ENCODE measurements at regions not wholly inside any gene's neighbourhood (a gene's known extent, or its start where the extent isn't known, plus 50 kb on each side); places are given as distances from the start of the nearest gene placed in this dataset.
"Not testable (repeated sequence)": the region's sequence is repeated elsewhere in the genome, so short reads cannot be mapped to it uniquely, and the experiment has no call there.

GRCh38 chr1:101364370-101365120, 127.7 kb downstream of the S1PR1 start:
- DNase-seq (ENCODE audit: extremely low read depth in 1 of 11, low read depth in 9 of 11, low spot score in 4 of 11): no peak

DNA sequence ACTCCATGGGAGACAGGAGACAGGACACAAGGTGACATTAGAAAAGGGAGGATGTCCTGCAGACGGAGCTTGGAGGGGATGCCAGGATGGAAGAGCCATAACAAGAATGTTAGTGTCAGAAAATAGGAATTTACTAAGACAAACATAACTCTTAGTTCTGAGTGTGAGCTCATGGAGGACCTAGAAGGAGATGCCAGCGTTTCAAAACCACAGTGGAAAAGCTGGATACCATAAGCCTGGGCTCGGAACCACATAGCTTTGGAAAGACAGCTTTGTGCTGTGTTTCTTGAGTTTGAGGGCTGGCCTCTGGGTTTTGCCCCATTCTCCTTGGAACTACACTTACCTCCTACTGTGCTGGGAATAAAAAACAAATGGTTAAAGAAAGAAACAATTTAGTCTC, 128.4 kb downstream of the S1PR1 start:
- DNase-seq (ENCODE audit: extremely low read depth in 1 of 11, low read depth in 9 of 11, low spot score in 4 of 11): no peak

DNA sequence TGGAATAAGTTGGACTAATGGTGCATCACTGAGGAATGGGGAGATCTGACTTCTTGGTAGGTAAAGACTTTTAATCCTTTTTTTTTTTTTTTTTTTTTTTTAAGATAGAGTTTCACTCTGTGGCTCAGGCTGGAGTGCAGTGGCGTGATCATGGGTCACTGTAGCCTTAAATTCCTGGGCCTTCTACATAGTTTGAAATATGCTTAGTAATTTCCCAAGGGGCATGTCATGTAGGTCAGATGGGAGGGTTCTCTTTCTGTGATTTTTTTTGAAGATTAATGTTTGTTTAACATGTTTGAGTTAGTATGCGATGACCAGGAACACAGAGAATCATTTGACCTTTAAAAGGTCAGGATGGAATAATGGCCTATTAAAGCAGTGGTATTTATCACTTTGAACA, 129.1 kb downstream of the S1PR1 start:
- DNase-seq (ENCODE audit: extremely low read depth in 1 of 11, low read depth in 9 of 11, low spot score in 4 of 11): no peak

DNA sequence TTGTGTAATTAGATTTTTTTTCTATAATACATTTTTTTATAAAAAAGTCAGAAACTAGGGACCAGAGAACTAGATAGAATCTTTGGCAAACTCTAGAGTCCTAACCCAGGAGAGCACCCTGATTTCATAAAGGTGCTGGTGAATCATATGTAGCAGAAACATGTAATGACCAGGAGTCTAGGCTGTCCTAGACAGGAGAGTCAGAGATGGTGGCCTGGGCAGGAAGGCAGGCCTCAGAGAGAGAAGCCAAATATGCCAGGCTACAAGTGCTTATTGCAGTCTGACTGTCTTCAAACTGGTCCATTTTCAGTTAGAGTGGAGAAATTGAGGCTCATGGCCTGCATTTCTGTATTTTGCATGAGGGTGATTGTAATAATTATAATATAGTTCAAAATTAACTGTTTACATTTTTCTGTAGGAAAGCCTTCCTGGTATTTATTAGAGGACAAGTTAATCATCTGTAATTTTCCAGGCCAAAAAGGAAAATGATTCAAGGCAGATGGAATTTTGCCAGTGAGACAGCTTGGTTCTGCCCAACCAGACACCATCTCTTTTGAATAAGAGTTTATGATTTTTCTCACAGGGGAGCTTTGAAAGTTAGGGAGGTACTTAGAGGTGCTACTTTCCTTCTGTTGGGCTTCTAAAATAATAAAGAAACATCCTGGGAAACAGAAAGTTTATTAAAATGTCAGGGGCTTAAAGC, 129.8 kb downstream of the S1PR1 start:
- no peak for DNase-seq (ENCODE audit: extremely low read depth in 1 of 11, low read depth in 9 of 11, low spot score in 4 of 11)

DNA sequence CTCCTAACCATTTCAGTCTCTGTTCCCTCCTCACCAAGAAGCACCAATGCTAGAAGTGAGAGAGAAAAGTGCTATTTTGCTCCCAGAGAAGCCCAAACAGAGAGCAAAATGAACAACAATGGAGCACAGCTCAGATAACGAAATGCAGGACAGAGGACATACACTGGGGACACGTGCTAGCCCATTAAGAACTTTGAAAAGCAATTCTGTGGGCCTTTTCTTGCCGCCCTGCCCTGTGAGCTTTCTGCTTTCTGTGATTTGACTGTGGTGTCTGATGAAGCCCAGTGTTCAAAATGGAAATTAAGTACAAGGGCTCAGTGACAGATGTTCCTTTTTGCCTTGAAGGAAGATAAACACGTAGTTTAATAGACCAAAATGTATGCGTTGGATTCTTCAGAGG, 130.8 kb downstream of the S1PR1 start:
- no peak for DNase-seq (ENCODE audit: extremely low read depth in 1 of 11, low read depth in 9 of 11, low spot score in 4 of 11)

- no peak for DNase-seq (ENCODE audit: extremely low read depth in 1 of 11, low read depth in 9 of 11, low spot score in 4 of 11)
These were observed 133.7 kb downstream of the S1PR1 start for GRCh38 chr1:101370488-101370887.

DNA sequence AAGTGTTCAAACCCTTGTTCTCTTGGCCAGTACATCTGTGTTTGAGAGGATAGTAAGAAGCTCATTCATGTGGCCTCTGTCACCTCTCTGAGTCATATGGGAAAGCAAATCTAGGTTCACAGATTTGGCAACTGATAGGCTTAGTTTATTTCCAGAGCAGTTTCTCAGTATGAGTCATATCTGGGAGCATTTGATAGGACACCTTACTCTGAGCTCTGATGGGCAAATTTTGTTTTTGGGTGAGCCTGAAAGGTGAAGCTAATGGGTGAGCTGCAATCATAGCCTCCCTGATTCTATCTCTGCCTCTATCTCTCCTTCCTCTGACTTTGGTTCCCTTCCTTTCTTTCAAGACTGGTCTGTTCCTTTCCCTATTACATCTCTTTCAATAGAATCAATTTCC, 134.4 kb downstream of the S1PR1 start:
- DNase-seq (ENCODE audit: extremely low read depth in 1 of 11, low read depth in 9 of 11, low spot score in 4 of 11): no peak

- DNase-seq (ENCODE audit: extremely low read depth in 1 of 11, low read depth in 9 of 11, low spot score in 4 of 11): no peak
These were observed 136.8 kb downstream of the S1PR1 start for GRCh38 chr1:101373570-101373969.

GRCh38 chr1:101375448-101375847, 138.6 kb downstream of the S1PR1 start:
- DNase-seq (ENCODE audit: extremely low read depth in 1 of 11, low read depth in 9 of 11, low spot score in 4 of 11): not testable (repeated sequence)

DNA sequence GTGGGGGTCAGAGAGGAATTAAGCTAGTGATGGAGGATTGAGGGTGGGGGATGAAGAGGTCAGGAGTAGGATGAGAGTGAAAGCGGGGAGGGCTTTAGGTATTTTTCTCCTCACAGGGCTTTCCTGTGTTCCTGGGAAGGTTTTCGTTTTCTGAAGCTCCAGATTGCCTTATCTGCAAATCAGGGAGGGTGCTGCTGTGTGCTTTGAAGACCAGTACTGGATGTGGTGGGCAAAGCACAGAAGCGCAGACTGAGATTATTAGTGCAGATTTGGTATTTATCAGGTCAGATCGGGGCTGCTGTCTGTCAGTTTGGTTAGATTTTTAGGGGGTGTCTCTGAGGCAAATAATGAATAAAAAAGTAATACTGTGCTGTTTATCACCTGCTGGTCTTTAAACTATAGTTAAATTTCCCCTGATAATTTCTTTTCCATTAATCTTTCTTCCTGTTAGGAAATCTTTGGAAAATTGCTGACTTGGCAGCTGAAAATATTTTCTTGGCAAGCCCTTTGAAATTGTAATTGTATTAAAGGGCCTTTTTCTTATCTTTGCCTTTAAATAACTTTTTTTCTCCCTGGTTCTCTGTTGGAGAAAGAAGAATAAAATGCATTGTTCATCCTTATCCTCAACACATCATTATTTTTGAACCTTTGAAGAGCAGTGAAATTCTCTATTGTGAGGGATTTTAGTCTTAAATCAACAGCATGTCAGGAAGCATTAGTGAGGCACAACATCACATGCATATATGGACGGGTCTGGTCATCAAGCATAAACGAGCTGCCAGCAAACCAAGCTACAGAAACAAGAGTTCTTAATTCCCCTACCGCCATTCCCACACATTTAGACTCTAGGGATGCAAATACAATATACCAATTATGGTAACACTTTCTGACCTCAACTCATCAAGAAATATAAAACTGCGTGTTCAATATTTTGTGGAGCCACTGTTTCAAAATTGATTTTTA, 139.6 kb downstream of the S1PR1 start:
- no peak for DNase-seq (ENCODE audit: extremely low read depth in 1 of 11, low read depth in 9 of 11, low spot score in 4 of 11)

- DNase-seq (ENCODE audit: extremely low read depth in 1 of 11, low read depth in 9 of 11, low spot score in 4 of 11): no peak
These were observed 140.4 kb downstream of the S1PR1 start for GRCh38 chr1:101377084-101377835.

GRCh38 chr1:101379037-101379436, 142.2 kb downstream of the S1PR1 start:
- DNase-seq (ENCODE audit: extremely low read depth in 1 of 11, low read depth in 9 of 11, low spot score in 4 of 11): no peak

GRCh38 chr1:101379950-101380349, 143.1 kb downstream of the S1PR1 start:
- no peak for DNase-seq (ENCODE audit: extremely low read depth in 1 of 11, low read depth in 9 of 11, low spot score in 4 of 11)

GRCh38 chr1:101382135-101382534, 145.3 kb downstream of the S1PR1 start:
- DNase-seq (ENCODE audit: extremely low read depth in 1 of 11, low read depth in 9 of 11, low spot score in 4 of 11): no peak

GRCh38 chr1:101388904-101389546, 152.2 kb downstream of the S1PR1 start:
- no peak for DNase-seq (ENCODE audit: extremely low read depth in 1 of 11, low read depth in 9 of 11, low spot score in 4 of 11)

GRCh38 chr1:101389547-101389929, 152.7 kb downstream of the S1PR1 start:
- DNase-seq (ENCODE audit: extremely low read depth in 1 of 11, low read depth in 9 of 11, low spot score in 4 of 11): no peak

- DNase-seq (ENCODE audit: extremely low read depth in 1 of 11, low read depth in 9 of 11, low spot score in 4 of 11): no peak
These were observed 155.7 kb downstream of the S1PR1 start for GRCh38 chr1:101392552-101392951.

DNA sequence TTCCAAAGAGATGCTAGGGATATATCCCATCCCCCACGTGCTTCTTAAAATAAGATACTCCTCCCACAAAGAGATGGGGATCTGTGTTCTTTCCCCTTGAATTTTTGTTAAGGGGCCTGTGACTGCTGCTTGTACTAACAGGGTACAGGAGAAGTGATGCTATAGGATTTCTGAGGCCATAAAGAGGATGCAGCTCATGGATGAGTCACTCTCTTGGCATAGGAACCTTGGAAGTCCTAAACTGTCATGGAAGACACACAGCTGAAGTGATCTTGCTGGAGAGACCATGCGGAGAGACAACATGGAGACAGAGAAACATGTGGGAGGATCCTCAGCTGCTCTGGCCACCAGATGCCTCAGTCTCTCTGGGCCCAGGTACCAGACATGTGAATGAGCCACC, 157.2 kb downstream of the S1PR1 start:
- no peak for DNase-seq (ENCODE audit: extremely low read depth in 1 of 11, low read depth in 9 of 11, low spot score in 4 of 11)

DNA sequence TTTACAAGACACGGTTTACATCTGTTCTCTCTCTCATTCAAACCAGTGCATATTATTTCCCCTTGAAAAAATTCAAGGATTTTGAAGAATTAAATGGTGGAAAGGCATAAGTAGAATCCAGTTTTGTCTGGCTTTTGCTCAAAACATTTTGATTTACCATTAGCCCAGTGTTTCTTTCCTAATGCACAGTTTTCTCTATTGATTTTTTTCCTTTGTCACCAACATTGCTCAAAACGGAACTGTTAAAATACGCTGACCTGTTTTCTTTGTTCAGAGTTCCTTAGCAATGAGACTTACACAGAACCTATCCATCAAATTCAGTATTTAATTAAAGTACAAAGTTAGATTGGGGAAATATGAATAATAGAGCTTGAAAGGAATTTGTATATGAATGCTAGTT, 162.4 kb downstream of the S1PR1 start:
- no peak for DNase-seq (ENCODE audit: extremely low read depth in 1 of 11, low read depth in 9 of 11, low spot score in 4 of 11)

Data from renal cortex interstitium (tissue), 11 donors.